Colonic mucosa (tissue), 4 donors: ENCODE measurements at regions not wholly inside any gene's neighbourhood (a gene's known extent, or its start where the extent isn't known, plus 50 kb on each side); places are given as distances from the start of the nearest gene placed in this dataset.

Experiments used
- DNase-seq: peaks from one replicate; pipeline ENCODE4 v3.0.0-alpha.2; 2020
- H3K27ac ChIP-seq: fragments of 200-600 bp; one replicate; pipeline ENCODE4 v1.8.0; 2021
- H3K27me3 ChIP-seq: fragments of 200-600 bp; one replicate; pipeline ENCODE4 v1.8.0; 2021
- H3K36me3 ChIP-seq: fragments of 200-600 bp; one replicate; pipeline ENCODE4 v1.8.0; 2021
- H3K4me1 ChIP-seq: fragments of 200-600 bp; one replicate; pipeline ENCODE4 v1.8.0; 2021; ENCODE audit warnings: mild to moderate bottlenecking
- H3K4me3 ChIP-seq: fragments of 200-600 bp; one replicate; pipeline ENCODE4 v1.8.0; 2021
- H3K9ac ChIP-seq, 2 donors: one replicate each; pipeline ENCODE4 v1.7.0; 2013; ENCODE audit warnings: control low read depth in 2 of 2, low read depth in 2 of 2, low read length in 2 of 2
- H3K9me3 ChIP-seq: fragments of 200-600 bp; one replicate; pipeline ENCODE4 v1.8.0; 2021
- intact Hi-C: fragments of 100-400 bp; cut with DNase I; formaldehyde crosslinking; loops from one replicate; pipeline ENCODE4 v1.14.1; 2022
- TF ChIP-seq, protein P1 (sequence below): fragments of 200-600 bp; IDR thresholded peaks from one replicate; pipeline ENCODE4 v1.8.0; 2022; ENCODE audit warnings: antibody characterized with exemption, mild to moderate bottlenecking
- donor health status: healthy.
- donor health status: DM: no; HTN: no; CAD: no.
- donor health status: DM: no; HTN: no; CAD: no.

DNA sequence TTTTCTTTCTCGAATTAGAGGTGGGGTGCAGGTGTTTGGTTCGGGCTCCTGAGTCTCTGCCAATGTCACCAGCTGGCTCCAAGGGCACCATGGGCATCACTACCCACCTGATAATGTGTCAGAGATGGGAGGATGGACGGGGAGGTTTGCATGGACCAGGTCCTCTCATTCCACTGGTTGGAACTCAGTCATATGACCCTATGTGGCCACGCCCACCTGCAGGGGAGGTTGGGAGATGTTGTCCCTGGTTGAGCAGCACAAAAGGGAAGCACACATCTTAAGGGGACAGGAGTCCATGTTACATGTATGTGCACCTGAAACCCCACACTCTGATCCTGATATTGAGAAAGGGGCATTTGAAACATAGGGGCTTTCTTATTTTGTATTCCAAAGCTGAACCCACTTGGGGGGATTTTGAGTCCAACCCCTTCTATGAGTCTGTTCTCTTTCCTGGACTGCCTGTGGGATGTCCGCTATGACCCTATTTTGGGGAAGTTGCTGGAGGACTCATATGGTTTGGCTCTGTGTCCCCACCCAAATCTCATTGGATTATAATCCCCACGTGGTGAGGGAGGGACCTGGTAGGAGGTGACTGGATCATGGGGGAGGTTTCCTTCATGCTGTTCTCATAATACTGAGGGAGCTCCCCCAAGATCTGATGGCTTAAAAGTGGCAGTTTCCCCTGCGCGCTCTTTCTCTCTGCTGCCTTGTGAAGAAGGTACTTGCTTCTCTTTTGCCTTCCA lies 66.9 kb upstream of the BAIAP2L1 start:
- H3K27me3 ChIP-seq = no peaks in the 10 kb centered on the region
- TF ChIP-seq, protein P1, sequence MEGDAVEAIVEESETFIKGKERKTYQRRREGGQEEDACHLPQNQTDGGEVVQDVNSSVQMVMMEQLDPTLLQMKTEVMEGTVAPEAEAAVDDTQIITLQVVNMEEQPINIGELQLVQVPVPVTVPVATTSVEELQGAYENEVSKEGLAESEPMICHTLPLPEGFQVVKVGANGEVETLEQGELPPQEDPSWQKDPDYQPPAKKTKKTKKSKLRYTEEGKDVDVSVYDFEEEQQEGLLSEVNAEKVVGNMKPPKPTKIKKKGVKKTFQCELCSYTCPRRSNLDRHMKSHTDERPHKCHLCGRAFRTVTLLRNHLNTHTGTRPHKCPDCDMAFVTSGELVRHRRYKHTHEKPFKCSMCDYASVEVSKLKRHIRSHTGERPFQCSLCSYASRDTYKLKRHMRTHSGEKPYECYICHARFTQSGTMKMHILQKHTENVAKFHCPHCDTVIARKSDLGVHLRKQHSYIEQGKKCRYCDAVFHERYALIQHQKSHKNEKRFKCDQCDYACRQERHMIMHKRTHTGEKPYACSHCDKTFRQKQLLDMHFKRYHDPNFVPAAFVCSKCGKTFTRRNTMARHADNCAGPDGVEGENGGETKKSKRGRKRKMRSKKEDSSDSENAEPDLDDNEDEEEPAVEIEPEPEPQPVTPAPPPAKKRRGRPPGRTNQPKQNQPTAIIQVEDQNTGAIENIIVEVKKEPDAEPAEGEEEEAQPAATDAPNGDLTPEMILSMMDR = no peak
- no peaks in the 10 kb centered on the region for H3K4me1 ChIP-seq
- DNase-seq = no peak
- no peak overlapping the region for H3K9ac ChIP-seq
- H3K27ac ChIP-seq = no peak overlapping the region
- H3K4me3 ChIP-seq = no peak overlapping the region
- no peaks in the 10 kb centered on the region for H3K36me3 ChIP-seq
- intact Hi-C loops = no loop called here
- no peaks in the 10 kb centered on the region for H3K9me3 ChIP-seq

DNA sequence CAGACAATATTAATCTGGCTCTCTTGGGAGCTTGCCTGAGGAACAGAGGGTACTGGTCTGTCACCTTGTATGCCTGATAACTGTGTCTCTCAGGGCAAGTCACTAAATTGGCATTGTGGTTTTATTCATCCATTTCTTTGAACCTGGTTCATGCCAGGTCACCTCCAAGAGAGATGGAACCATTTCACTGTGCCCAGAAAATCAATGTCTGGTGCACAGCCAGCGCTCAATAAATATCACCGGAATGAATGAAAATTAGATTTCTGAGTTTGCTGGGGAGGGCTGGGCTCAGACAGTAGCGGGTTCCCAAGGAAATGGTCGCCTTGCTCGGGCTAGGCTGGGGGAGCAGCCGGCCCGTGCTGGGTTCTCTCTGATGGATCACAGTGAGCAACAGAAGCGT lies 64.1 kb upstream of the BAIAP2L1 start:
- H3K27ac ChIP-seq = no peak overlapping the region
- H3K9me3 ChIP-seq = no peaks in the 10 kb centered on the region
- no peak overlapping the region for H3K9ac ChIP-seq
- intact Hi-C loops = no loop called here
- DNase-seq = no peak
- no peaks in the 10 kb centered on the region for H3K27me3 ChIP-seq
- no peaks in the 10 kb centered on the region for H3K36me3 ChIP-seq
- H3K4me1 ChIP-seq = no peaks in the 10 kb centered on the region
- no peak overlapping the region for H3K4me3 ChIP-seq
- TF ChIP-seq, protein P1 = no peak

DNA sequence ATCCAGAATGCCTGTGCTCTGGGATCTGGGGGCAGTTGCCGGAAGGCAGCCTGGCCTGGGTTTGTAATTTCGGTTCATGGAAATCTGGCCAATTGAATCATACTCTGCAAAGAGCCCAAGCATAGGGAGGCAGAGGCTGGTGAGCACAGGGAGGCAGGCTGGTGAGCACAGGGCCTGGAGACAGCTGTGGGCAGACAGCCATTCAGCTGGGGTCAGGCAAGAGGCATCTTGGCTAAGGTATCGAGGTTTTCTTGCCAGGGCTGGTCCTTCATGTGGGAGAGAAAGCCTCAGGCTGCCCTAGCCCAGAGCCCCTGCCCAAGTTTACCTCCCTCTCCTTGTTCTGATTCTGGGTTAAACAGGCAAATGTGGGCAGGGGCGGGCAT lies 63.7 kb upstream of the BAIAP2L1 start:
- no peak for DNase-seq
- intact Hi-C loops = no loop called here
- H3K27ac ChIP-seq = no peak overlapping the region
- TF ChIP-seq, protein P1 = no peak
- H3K27me3 ChIP-seq = no peaks in the 10 kb centered on the region
- no peak overlapping the region for H3K9ac ChIP-seq
- H3K9me3 ChIP-seq = no peaks in the 10 kb centered on the region
- no peaks in the 10 kb centered on the region for H3K4me1 ChIP-seq
- no peak overlapping the region for H3K4me3 ChIP-seq
- H3K36me3 ChIP-seq = no peaks in the 10 kb centered on the region

DNA sequence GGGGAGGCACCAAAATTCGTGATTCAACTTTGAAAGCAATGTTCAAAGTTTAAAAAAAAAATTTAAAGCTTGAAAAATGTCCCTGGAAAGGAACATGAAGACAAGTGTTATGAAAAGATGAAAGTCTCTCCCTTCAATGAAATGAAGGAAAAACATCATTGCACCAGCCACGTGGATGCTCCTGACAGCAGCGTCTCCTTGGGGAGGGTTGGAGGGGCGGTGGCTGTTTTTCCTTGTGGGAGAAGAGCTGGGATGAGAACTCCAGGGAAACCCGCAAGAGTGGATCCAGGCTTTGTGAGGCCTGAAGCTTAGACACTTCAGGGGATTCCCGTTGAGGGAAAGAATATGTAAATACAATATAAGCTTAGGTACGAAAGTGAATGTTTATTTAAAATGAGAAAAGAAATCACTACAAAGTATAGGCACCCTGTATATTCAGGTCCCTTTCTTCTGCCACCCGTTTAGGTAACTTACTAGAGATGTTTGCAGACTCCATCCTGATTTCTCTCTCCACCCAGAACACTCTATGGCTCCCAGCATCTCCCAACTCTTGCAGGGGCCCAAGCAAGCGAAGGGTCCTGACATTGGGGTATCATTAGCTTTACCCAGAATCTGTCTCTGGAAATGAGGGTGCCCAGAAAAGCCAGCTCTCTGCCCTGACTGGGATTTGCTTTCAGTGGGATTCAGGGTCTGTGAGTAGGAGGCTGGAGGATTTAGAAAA lies 63.1 kb upstream of the BAIAP2L1 start:
- no peaks in the 10 kb centered on the region for H3K27me3 ChIP-seq
- no peaks in the 10 kb centered on the region for H3K9me3 ChIP-seq
- no peaks in the 10 kb centered on the region for H3K36me3 ChIP-seq
- DNase-seq = no peak
- intact Hi-C loops = no loop called here
- no peak overlapping the region for H3K4me3 ChIP-seq
- H3K4me1 ChIP-seq = no peaks in the 10 kb centered on the region
- H3K9ac ChIP-seq = no peak overlapping the region
- H3K27ac ChIP-seq = no peak overlapping the region
- TF ChIP-seq, protein P1 = no peak

DNA sequence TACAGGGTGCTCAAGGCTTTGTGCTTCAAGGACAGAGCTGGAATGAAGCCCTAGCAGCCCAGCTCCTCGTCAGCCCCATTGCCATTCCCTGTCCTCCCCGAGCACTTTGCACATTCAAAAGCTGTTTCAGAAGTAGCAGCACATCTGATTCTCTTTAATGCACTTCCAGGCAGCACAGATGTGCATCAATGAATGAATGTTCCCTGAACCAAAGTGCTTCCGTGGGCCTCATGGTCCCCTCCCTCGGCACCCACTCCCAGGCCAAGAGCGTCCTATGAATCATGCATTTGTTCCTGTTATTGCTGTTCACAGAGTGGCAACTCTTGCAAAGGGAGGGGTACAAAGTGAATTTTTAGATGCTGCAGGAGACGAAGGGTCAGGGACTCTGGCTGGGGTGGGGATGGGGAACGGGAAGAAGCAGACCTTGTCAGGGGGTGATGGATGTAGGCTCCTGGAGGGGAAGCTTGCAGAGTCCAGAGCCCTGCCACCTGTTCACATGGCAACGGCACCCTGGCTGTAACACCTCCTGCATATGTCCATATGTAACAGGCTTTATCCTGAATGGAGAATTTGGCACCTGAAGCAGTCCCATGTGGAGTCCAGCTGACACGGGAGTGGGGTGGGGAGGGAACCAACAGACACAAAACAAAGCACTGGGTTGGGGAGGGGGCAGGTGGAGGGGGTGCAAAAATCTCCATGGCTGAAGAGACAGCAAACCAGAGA lies 62.2 kb upstream of the BAIAP2L1 start:
- TF ChIP-seq, protein P1 = no peak
- Histone ChIP-seq H3K27ac (no peak overlapping the region), H3K27me3 (no peaks in the 10 kb centered on the region), H3K9ac (no peak overlapping the region), H3K9me3 (no peaks in the 10 kb centered on the region), H3K36me3 (no peaks in the 10 kb centered on the region), H3K4me1 (no peaks in the 10 kb centered on the region), H3K4me3 (no peak overlapping the region)
- intact Hi-C loops = no loop called here
- no peak for DNase-seq
